ENCODE measurements at regions not wholly inside any gene's neighbourhood (a gene's known extent, or its start where the extent isn't known, plus 50 kb on each side); places are given as distances from the start of the nearest gene placed in this dataset.

DNA sequence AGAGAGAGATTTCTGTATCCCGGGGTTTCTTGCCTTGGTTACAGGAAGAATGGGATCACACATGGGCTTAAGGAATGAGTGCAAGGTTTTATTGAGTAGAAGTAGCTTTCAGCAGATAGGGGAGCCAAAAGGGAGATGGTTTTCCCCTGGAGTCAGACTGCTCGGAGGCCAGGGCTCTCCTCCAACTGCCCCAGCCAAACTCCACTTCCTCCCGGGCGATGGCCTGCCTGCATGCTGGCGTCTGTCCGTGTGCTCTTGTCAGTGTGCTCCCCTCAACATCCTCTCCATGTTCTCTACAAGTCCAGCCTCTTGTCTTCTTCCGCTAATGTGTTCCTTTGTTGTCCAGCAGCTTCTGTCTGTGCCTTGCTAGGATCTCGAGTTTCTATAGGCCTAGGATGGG, 421.3 kb upstream of the ADGRL2 start:
- TF ChIP-seq CTCF (IDR thresholded peaks at IDR 0.05; ENCODE audit: poor library complexity, severe bottlenecking) (no peak), TAF1 (IDR thresholded peaks at IDR 0.05; ENCODE audit: low read depth) (no peak), MXI1 (conservative IDR thresholded peaks at IDR 0.05; ENCODE audit: poor library complexity, severe bottlenecking) (no peak), POLR2AphosphoS5 (IDR thresholded peaks at IDR 0.05) (no peak), EZH2 (IDR thresholded peaks at IDR 0.05; ENCODE audit: borderline replicate concordance, insufficient read depth, low read length, poor library complexity, severe bottlenecking) (no peak)

Data from neural cell (in vitro differentiated cells).